NCI-H1092 treated with DMSO at 0.1 percent for 48 hours (cell line): ENCODE measurements at regions not wholly inside any gene's neighbourhood (a gene's known extent, or its start where the extent isn't known, plus 50 kb on each side); places are given as distances from the start of the nearest gene placed in this dataset.

Experiments used
- DNase-seq: peaks from one replicate; lab custom pipeline; 2025; lab: John Stamatoyannopoulos, UW

- DNase-seq: no peak
Observed at GRCh38 chr4:177573507-177573906, 131.3 kb upstream of the AGA start.

DNA sequence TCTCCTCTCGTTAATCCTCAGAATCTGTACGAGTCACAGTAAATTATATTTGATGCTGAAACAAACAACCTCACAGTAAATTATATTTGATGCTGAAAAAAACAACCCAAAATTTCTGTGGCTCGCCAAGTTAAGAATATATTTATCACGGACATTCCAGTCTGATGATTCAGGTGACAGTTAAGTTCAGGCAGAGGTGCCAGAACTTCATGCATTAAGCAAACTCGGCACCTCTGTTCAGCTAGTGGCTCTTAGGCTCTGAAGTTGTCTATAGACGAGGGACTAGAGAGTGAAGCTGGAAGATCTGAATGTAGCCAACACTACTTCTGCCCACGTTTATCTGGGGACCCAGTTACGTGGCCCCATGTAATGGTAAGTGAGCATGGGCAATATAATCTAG lies 132.2 kb upstream of the AGA start:
- DNase-seq: no peak

GRCh38 chr4:177579649-177580048 lies 137.4 kb upstream of the AGA start:
- DNase-seq: no peak

GRCh38 chr4:177582992-177583391 lies 140.8 kb upstream of the AGA start:
- no peak for DNase-seq

- no peak for DNase-seq
Observed at GRCh38 chr4:177587989-177588388, 145.8 kb upstream of the AGA start.

- DNase-seq: no peak
Observed at GRCh38 chr4:177595386-177595785, 153.1 kb upstream of the AGA start.

- no peak for DNase-seq
Observed at GRCh38 chr4:177596035-177596434, 153.8 kb upstream of the AGA start.

DNA sequence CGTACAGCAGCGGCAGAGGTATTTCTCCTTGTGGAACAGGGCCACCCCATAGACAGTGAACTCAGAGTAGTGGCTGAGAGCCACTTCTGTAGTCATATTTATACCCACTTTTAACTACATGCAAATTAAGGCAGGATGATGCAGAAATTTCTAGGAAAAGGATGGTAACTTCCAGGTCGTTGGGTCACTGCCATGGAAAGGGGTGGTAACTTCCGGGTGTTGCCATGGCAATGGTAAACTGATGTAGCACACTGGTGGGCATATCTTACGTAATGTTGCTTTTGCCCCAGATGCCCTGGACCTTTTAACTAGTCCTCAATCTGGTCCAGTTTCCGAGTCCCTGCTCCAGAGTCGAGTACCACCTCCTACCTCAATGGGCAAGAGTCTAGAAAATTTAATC lies 154.8 kb upstream of the AGA start:
- DNase-seq: no peak

- DNase-seq: no peak
Observed at GRCh38 chr4:177605252-177605651, 163.0 kb upstream of the AGA start.

DNA sequence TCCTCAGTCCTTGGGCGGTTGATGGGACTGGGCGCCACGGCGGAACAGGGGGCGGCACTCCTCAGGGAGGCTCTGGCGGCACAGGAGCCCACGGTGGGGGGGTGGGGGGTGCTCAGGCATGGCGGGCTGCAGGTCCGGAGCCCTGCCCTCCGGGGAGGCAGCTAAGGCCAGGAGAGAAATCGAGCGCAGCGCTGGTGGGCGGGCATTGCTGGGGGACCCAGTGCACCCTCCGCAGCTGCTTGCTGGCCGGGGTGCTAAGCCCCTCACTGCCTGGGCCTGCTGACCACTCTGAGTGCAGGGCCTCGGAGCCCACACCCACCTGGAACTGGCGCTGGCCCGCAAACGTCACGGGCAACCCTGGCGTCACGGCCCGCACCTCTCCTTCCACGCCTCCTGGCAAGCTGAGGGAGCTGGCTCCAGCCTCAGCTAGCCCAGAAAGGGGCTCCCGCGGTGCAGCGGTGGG lies 164.9 kb upstream of the AGA start:
- no peak for DNase-seq

DNA sequence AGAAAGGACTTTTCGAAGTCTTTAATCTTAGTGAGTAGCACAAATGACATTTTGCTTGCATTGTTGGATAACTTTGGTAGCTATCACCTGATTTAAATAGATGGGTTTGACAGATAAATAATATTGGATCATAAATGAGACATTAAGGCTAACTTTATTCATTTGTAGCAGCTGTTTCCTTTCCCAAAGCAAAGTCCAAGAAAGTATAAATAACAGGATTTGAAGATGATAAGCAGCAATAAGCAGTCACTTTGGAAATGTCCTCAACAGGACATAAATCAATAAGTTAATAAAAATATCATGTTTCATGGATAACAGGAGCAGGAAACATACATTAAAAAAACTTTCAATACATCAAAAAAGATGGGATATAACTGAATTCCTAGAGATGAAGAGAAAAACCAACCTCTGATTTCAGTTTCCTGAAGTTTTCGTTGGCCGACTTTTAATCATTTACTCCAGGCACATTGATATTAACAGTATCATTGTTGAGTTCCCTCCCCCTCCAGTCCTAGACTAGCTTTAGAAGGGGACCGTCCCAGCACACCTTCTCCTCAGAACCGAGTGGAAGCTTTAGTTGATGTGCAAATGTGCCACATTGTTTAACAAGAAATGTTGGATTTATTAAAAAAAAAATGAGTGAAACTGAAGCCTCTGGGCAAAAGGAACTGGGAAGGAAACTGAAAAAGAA lies 169.9 kb upstream of the AGA start:
- DNase-seq: no peak

DNA sequence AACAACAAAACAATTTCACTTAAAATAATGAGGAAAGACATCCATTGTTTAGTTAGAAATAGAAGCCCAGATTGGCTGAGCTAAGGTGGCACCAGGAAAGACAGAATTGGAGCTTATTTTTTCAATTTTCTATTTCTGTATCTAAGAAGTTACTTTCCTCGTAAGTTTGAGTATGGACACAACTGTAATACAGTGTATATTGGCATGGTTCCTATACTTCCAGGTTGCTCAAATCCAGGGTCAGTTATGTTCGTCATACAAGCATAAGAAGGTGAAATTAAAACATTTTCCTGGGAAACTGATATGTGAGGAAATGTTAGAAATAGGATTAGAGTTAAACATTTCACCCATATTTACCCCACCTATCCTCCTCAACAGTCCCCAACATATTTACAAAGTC lies 170.4 kb upstream of the AGA start:
- DNase-seq: no peak

DNA sequence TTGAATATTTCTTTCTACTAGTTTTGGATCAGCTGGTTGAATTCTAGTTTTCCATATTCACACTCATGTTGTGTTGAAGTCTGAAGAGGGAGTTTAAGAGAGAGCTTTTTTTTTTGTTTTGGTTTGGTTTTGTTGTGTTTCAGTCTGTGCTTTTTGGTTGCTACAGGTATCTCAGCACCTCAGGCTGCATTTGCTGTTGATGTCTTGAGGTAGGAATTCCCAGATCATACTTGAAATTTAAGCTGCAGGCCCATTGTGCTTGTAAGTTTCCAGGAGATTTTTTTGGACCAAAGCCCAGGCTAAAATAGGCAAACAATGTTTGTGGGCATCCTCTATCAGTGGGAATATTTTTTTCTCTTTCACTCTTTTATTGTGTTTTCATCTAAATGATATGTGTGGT lies 190.2 kb upstream of the AGA start:
- DNase-seq: no peak

DNA sequence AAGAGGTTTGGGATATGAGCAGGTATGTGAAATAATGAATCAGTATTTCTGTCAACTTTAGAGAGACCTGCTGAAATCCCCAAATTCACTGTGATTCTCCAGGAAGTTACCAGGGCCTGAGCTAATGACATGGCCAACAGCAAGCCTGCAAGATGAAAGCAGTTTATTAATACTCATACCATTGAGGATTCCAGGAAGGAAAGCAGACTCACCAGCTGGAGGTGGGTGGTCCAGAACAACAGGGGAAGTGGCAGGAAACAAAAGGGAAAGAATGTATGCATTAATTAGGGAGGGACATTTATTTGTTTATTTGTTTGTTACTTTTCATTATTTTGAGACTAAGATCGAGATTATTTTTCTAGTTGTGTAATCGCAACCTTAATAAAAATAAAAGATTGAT lies 196.6 kb upstream of the AGA start:
- DNase-seq: no peak

GRCh38 chr4:177640864-177641263 lies 198.6 kb upstream of the AGA start:
- DNase-seq: no peak

- no peak for DNase-seq
Observed at GRCh38 chr4:177660223-177660622, 218.0 kb upstream of the AGA start.

- no peak for DNase-seq
Observed at GRCh38 chr4:177667687-177668086, 225.4 kb upstream of the AGA start.

DNA sequence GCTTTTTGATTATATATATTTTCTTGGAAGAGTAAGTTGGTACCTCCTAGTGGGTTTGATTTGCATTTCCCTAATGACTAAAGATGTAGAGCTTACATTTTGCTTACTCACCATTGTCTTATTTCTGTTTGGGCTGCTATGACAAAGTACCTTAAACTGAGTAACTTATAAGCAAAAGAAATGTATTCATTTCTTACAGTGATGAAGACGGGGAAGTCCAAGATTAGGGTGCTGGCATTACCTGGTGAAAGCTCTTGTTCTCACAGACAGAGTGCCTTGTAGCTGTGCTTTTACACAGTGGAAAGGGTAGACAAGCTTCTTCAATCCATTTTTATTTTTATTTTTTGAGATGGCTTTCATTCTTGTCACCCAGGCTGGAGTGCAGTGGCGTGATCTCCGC lies 229.2 kb upstream of the AGA start:
- no peak for DNase-seq

GRCh38 chr4:177671845-177672244 lies 229.6 kb upstream of the AGA start:
- DNase-seq: no peak

DNA sequence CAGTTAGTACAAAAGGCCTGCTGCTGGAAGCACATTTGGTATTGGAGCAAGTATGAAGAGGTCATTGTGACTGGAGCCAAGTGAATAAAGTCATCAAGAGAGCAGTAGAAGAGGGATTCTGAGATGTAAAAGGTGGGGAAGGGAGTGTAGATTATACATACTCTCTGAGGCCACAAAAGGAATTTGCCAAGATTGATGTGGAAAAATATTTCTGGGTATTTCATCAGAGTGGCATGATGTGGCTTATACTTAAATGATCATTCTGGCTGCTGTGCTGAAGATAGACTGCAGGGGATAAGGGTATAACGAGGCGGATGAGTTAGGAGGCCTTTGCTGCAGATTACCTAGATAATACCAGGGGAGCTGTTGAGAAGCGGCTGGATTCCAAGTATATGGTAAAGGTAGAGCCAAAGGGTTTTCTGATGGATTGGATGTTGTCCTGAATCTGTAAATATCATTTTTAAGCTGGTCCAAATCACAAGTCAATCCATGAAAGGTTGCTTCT lies 231.8 kb upstream of the AGA start:
- DNase-seq: no peak

GRCh38 chr4:177680308-177680707 lies 238.1 kb upstream of the AGA start:
- no peak for DNase-seq

GRCh38 chr4:177681902-177682301 lies 239.7 kb upstream of the AGA start:
- DNase-seq: no peak

DNA sequence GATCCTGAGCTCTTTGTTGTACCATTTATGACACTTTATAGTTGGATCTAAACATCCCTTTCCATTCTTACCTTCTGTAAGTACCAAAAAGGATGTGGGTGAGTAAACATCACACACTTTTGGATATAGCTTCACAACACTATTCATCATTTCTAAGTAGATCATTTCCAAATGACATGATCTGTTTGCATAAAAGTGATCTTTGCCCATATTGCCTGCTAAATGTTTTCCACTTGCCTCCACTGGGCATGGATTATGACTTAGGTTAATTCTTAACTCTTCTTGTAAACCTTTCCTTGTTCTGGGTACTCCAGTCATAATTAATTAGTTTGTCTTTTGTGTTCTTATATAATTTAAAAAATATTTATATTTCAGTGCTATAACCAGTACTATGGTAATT lies 244.9 kb upstream of the AGA start:
- no peak for DNase-seq

GRCh38 chr4:177692907-177693306 lies 250.7 kb upstream of the AGA start:
- no peak for DNase-seq
